H9 (cell line): ENCODE measurements at regions not wholly inside any gene's neighbourhood (a gene's known extent, or its start where the extent isn't known, plus 50 kb on each side); places are given as distances from the start of the nearest gene placed in this dataset.

Experiments used
- DNase-seq: peaks from one replicate; pipeline ENCODE4 v3.0.0-alpha.2; 2017
- H2AFZ ChIP-seq: one replicate; pipeline ENCODE4 v1.6.1; 2013; ENCODE audit warnings: mild to moderate bottlenecking, low read length, control low read depth, moderate library complexity
- H2AK5ac ChIP-seq: 2 replicates; pipeline ENCODE4 v1.6.1; 2013; ENCODE audit warnings: low read length, control low read depth, mixed read lengths; ENCODE audit not compliant: insufficient read length
- H2BK120ac ChIP-seq: one replicate; pipeline ENCODE4 v1.6.1; 2013; ENCODE audit warnings: low read depth, mild to moderate bottlenecking, low read length, control low read depth, inconsistent platforms; ENCODE audit not compliant: poor library complexity, severe bottlenecking
- H2BK12ac ChIP-seq: 2 replicates; pipeline ENCODE4 v1.6.1; 2013; ENCODE audit warnings: low read length, control low read depth, mixed read lengths, low read depth; ENCODE audit not compliant: insufficient read length
- H2BK15ac ChIP-seq: 2 replicates; pipeline ENCODE4 v1.6.1; 2013; ENCODE audit warnings: low read depth, low read length, control low read depth
- H2BK20ac ChIP-seq: one replicate; pipeline ENCODE4 v1.6.1; 2013; ENCODE audit warnings: low read depth, mild to moderate bottlenecking, low read length, control low read depth, inconsistent platforms; ENCODE audit not compliant: poor library complexity, severe bottlenecking
- H2BK5ac ChIP-seq: 2 replicates; pipeline ENCODE4 v1.6.1; 2013; ENCODE audit warnings: low read length, control low read depth, mixed read lengths; ENCODE audit not compliant: insufficient read length
- H3K14ac ChIP-seq: 2 replicates; pipeline ENCODE4 v1.6.1; 2013; ENCODE audit warnings: low read length, control low read depth; ENCODE audit not compliant: insufficient read depth
- H3K18ac ChIP-seq: 2 replicates; pipeline ENCODE4 v1.6.1; 2013; ENCODE audit warnings: low read depth, mild to moderate bottlenecking, mixed read lengths, low read length, control low read depth; ENCODE audit not compliant: insufficient read length
- H3K23ac ChIP-seq: 2 replicates; pipeline ENCODE4 v1.6.1; 2013; ENCODE audit warnings: low read length, control low read depth, mixed read lengths, low read depth; ENCODE audit not compliant: insufficient read length
- H3K23me2 ChIP-seq: 2 replicates; pipeline ENCODE4 v1.6.1; 2013; ENCODE audit warnings: low read depth, mild to moderate bottlenecking, mixed read lengths, low read length, control low read depth; ENCODE audit not compliant: insufficient read length, poor library complexity, severe bottlenecking
- H3K27ac ChIP-seq: 2 replicates; pipeline ENCODE4 v1.5.1; 2013; ENCODE audit warnings: low read length, control low read depth, mixed read lengths, low read depth; ENCODE audit not compliant: insufficient read length
- H3K27me3 ChIP-seq: 2 replicates; pipeline ENCODE4 v1.6.1; 2013; ENCODE audit warnings: low read length, control low read depth, inconsistent platforms; ENCODE audit not compliant: insufficient read depth
- H3K4ac ChIP-seq: 2 replicates; pipeline ENCODE4 v1.6.1; 2013; ENCODE audit warnings: low read depth, mild to moderate bottlenecking, control low read depth, inconsistent platforms, low read length, moderate library complexity
- H3K4me1 ChIP-seq: 2 replicates; pipeline ENCODE4 v1.6.1; 2013; ENCODE audit warnings: low read length, control low read depth, inconsistent platforms; ENCODE audit not compliant: insufficient read depth
- H3K4me2 ChIP-seq: 2 replicates; pipeline ENCODE4 v1.6.1; 2013; ENCODE audit warnings: low read length, control low read depth, mixed read lengths; ENCODE audit not compliant: insufficient read length, insufficient read depth
- H3K56ac ChIP-seq: 2 replicates; pipeline ENCODE4 v1.6.1; 2013; ENCODE audit warnings: low read depth, mild to moderate bottlenecking, mixed read lengths, low read length, control low read depth; ENCODE audit not compliant: insufficient read length
- H3K79me1 ChIP-seq: 2 replicates; pipeline ENCODE4 v1.6.1; 2013; ENCODE audit warnings: low read depth, mild to moderate bottlenecking, moderate library complexity, low read length, control low read depth, inconsistent platforms; ENCODE audit not compliant: insufficient read depth, poor library complexity, severe bottlenecking
- H3K79me2 ChIP-seq: 2 replicates; pipeline ENCODE4 v1.6.1; 2013; ENCODE audit warnings: low read length, control low read depth, inconsistent platforms; ENCODE audit not compliant: insufficient read depth
- H3K9ac ChIP-seq: 2 replicates; pipeline ENCODE4 v1.6.1; 2013; ENCODE audit warnings: low read length, control low read depth, mixed read lengths; ENCODE audit not compliant: insufficient read length; ENCODE audit errors: extremely low read depth
- H3K9me3 ChIP-seq: one replicate; pipeline ENCODE4 v1.6.1; 2013; ENCODE audit warnings: low read depth, low read length, inconsistent platforms; ENCODE audit not compliant: control insufficient read depth
- H3T11ph ChIP-seq: one replicate; pipeline ENCODE4 v1.6.1; 2013; ENCODE audit warnings: mild to moderate bottlenecking, low read length, control low read depth, inconsistent platforms
- H4K20me1 ChIP-seq: one replicate; pipeline ENCODE4 v1.6.1; 2013; ENCODE audit not compliant: control insufficient read depth, insufficient read length, insufficient read depth
- H4K5ac ChIP-seq: 2 replicates; pipeline ENCODE4 v1.6.1; 2013; ENCODE audit warnings: low read depth, mild to moderate bottlenecking, mixed read lengths, low read length, control low read depth; ENCODE audit not compliant: insufficient read length
- H4K8ac ChIP-seq: replicated peaks from 2 replicates; pipeline ENCODE4 v1.6.1; 2013; ENCODE audit warnings: low read length, control low read depth, mixed read lengths, low read depth; ENCODE audit not compliant: insufficient read length
- H4K91ac ChIP-seq: 2 replicates; pipeline ENCODE4 v1.6.1; 2013; ENCODE audit warnings: low read depth, mild to moderate bottlenecking, moderate library complexity, mixed read lengths, low read length, control low read depth; ENCODE audit not compliant: insufficient read length
- H3K27ac Mint-ChIP-seq, 3 experiments: 2 replicates in 2 of 3; 3 replicates in 1 of 3; pipeline ENCODE4 v1.8.0; 2020 to 2021; ENCODE audit warnings: mixed read lengths in 3 of 3, mild to moderate bottlenecking in 1 of 3, moderate library complexity in 1 of 3
- H3K27me3 Mint-ChIP-seq: 2 replicates; pipeline ENCODE4 v1.8.0; 2021; ENCODE audit warnings: low read depth, mild to moderate bottlenecking, moderate library complexity, mixed read lengths
- H3K36me3 Mint-ChIP-seq, 3 experiments: 2 replicates in 2 of 3; 3 replicates in 1 of 3; pipeline ENCODE4 v1.8.0; 2020 to 2021; ENCODE audit warnings: low read depth in 3 of 3, mixed read lengths in 3 of 3; ENCODE audit not compliant: insufficient read depth in 1 of 3
- H3K4me1 Mint-ChIP-seq, 2 experiments: 2 replicates each; pipeline ENCODE4 v1.8.0; 2020; ENCODE audit warnings: mixed read lengths in 2 of 2
- H3K4me3 Mint-ChIP-seq, 2 experiments: 2 replicates in 1 of 2; 3 replicates in 1 of 2; pipeline ENCODE4 v1.8.0; 2020 to 2021; ENCODE audit warnings: mild to moderate bottlenecking in 2 of 2, mixed read lengths in 2 of 2, moderate library complexity in 1 of 2
- H3K9me3 Mint-ChIP-seq, 2 experiments: 2 replicates in 1 of 2; 3 replicates in 1 of 2; pipeline ENCODE4 v1.8.0; 2020; ENCODE audit warnings: mild to moderate bottlenecking in 2 of 2, mixed read lengths in 2 of 2, moderate library complexity in 1 of 2
- CTCF ChIP-seq: fragments of 200-600 bp; sonication (generic); conservative IDR thresholded peaks from 3 replicates; pipeline ENCODE4 v1.8.0; 2021; ENCODE audit warnings: antibody characterized with exemption, mild to moderate bottlenecking
- WGBS: extraction: QIAGEN DNeasy Blood & Tissue Kit; methylation state at CpG from one replicate; pipeline ENCODE4 v1.1.7; 2013; ENCODE audit warnings: missing lambda C conversion rate, low lambda C conversion rate, mixed read lengths; ENCODE audit not compliant: insufficient read length; ENCODE audit errors: extremely low coverage; 5-methylcytosine and 5-hydroxymethylcytosine counted together

GRCh38 chr9:101881508-101881907 lies 143.1 kb upstream of the GRIN3A start:
- no peak overlapping the region for H3K56ac ChIP-seq
- no peaks in the 10 kb centered on the region for H3K9me3 Mint-ChIP-seq

More at GRCh38 chr9:101881508-101881907, 143.1 kb upstream of the GRIN3A start:
- Histone ChIP-seq H3K18ac (no peak overlapping the region), H3K4ac (no peak overlapping the region), H3K79me2 (no peaks in the 10 kb centered on the region), H3K23me2 (no peaks in the 10 kb centered on the region), H3T11ph (no peak overlapping the region), H2AK5ac (no peak overlapping the region), H4K5ac (no peak overlapping the region), H3K4me1 (no peaks in the 10 kb centered on the region), H3K9me3 (no peaks in the 10 kb centered on the region), H3K14ac (no peak overlapping the region), H3K4me2 (no peak overlapping the region), H2AFZ (no peak overlapping the region), H4K91ac (no peak overlapping the region), H2BK15ac (no peak overlapping the region), H3K9ac (no peak overlapping the region), H2BK12ac (no peak overlapping the region), H3K27me3 (no peaks in the 10 kb centered on the region), H3K27ac (no peak overlapping the region), H3K79me1 (no peaks in the 10 kb centered on the region), H2BK20ac (no peak overlapping the region), H4K8ac (no peak overlapping the region), H2BK120ac (no peak overlapping the region), H3K23ac (no peak overlapping the region), H4K20me1 (no peaks in the 10 kb centered on the region), H2BK5ac (no peak overlapping the region)
- H3K27me3 Mint-ChIP-seq, result no peaks in the 10 kb centered on the region; the same call in 1 of the 2 replicates
- H3K27ac Mint-ChIP-seq, result no peak overlapping the region; a peak in 1 of 7 replicates
- peaks cover 0 to 6% of the 10 kb centered on the region in 2 experiments; a peak in 2 of 4 replicates for H3K4me1 Mint-ChIP-seq
- no peaks in the 10 kb centered on the region; a peak in 1 of 7 replicates for H3K36me3 Mint-ChIP-seq
- no CpG with 5 or more reads among the region's 2 CpGs for WGBS
- no peak for TF ChIP-seq CTCF
- no peak overlapping the region for H3K4me3 Mint-ChIP-seq
- no peak for DNase-seq
